ENCODE measurements at regions not wholly inside any gene's neighbourhood (a gene's known extent, or its start where the extent isn't known, plus 50 kb on each side); places are given as distances from the start of the nearest gene placed in this dataset.

DNA sequence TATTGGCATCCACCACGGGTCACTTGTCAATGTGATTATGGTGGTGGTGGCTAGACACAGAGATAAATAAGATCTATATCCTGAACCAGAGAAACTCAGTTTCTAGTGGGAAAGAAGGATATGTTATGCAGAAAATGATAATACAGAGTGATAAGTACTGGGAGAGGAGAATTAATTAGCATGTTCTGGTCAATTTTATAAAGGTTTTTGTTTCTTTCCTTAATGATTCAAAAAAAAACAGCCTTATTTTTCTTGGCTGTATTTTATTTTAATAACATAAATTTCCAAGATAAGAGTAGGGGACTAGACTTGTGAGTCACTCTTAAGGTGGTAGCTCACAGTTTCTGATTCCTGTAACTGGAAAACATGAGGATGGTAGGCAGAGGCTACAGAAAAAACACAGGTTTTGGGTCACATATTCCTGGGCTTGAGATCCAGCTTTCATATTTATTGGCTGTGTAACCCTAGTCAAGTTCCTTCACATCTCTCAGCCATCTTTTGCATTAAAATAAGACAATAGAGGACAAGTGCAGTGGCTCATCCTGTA, 350.3 kb upstream of the RPS23 start:
- no peak for TF ChIP-seq CTCF (IDR thresholded peaks at IDR 0.05; ENCODE audit: insufficient read depth, low read depth, low read length)
- no peak for TF ChIP-seq EZH2 (IDR thresholded peaks at IDR 0.05; ENCODE audit: insufficient read depth, low read length)
